Right cardiac atrium (tissue), 5 donors: ENCODE measurements at regions not wholly inside any gene's neighbourhood (a gene's known extent, or its start where the extent isn't known, plus 50 kb on each side); places are given as distances from the start of the nearest gene placed in this dataset.

Experiments
- ATAC-seq, 2 donors: fragments of 200-7000 bp; cut with Tn5 transposase; one replicate each; pipeline versions ENCODE4 v1.8.0 to v1.9.1; 2020; ENCODE audit warnings: moderate library complexity in 2 of 2, mild to moderate bottlenecking in 1 of 2
- DNase-seq, 3 donors: peaks; one replicate each; pipeline ENCODE4 v3.0.0-alpha.2; 2020
- H3K27ac ChIP-seq: one replicate; pipeline ENCODE4 v1.5.1; 2013; ENCODE audit warnings: mild to moderate bottlenecking, low read length, control low read depth, moderate library complexity
- H3K27me3 ChIP-seq: one replicate; pipeline ENCODE4 v1.6.1; 2013; ENCODE audit not compliant: control insufficient read depth, insufficient read depth
- H3K4me1 ChIP-seq: one replicate; pipeline ENCODE4 v1.6.1; 2013; ENCODE audit warnings: low read length; ENCODE audit not compliant: control insufficient read depth, insufficient read depth
- H3K4me3 ChIP-seq: one replicate; pipeline ENCODE4 v1.5.1; 2013; ENCODE audit warnings: low read length, control low read depth
- H3K9me3 ChIP-seq: one replicate; pipeline ENCODE4 v1.6.1; 2013; ENCODE audit warnings: low read length; ENCODE audit not compliant: control insufficient read depth
- WGBS: extraction: QIAGEN DNeasy Blood & Tissue Kit; methylation state at CpG from one replicate; pipeline ENCODE4 v1.1.7; 2013; 5-methylcytosine and 5-hydroxymethylcytosine counted together
- intact Hi-C, 4 donors: fragments of 100-400 bp; cut with DNase I; formaldehyde crosslinking; loops; one replicate each; pipeline versions ENCODE4 v1.11.0 to v1.14.0; 2022 to 2023
- donor health status: healthy with polysubstance abuse.
- donor health status: DM: no; HTN: yes; CAD: no.
- donor health status: DM: no; HTN: no; CAD: no.
- donor health status: DM: no; HTN: yes; CAD: no; lungs with severe emphysema.
- donor health status: DM: yes; HTN: yes; CAD: no.

- DNase-seq, result no peak
- intact Hi-C loops, result loop anchor here in 1 of 4 donors (10.0 kb wide), 1 partner anchor 1094 kb away; no protein-coding TSS in a partner anchor
- H3K4me3 ChIP-seq, result no peak overlapping the region
- H3K4me1 ChIP-seq, result no peaks in the 10 kb centered on the region
- H3K9me3 ChIP-seq, result no peaks in the 10 kb centered on the region
- 93% methylated on average over 9 of the region's 9 CpGs for WGBS
- ATAC-seq, result no peak
- H3K27ac ChIP-seq, result no peak overlapping the region
- H3K27me3 ChIP-seq, result no peaks in the 10 kb centered on the region
Measured at GRCh38 chr2:3138621-3139020, 239.0 kb downstream of the EIPR1 start.

DNA sequence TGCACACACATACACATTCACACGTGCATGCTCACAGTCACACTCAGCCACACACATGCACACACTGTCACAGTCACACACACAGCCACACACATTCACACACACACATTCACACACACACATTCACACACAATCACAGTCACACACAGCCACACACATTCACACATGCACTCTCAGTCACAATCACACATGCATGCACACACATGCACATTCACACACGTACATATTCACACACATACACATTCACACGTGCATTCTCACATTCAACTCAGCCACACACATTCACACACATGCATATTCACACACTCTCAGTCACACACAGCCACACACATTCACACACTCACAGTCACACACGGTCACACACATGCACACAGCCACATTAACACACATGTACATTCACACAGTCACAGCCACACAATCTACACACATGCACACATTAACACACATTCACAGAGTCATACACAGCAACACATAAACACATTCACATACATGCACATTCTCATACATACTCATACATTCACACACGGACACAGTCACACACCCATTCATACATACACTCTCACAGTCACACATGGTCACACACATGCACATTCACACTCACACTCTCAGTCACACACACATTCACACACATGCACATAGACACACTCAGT lies 239.8 kb downstream of the EIPR1 start:
- no peaks in the 10 kb centered on the region for H3K9me3 ChIP-seq
- 86% methylated on average over 5 of the region's 5 CpGs for WGBS
- H3K27me3 ChIP-seq, result no peaks in the 10 kb centered on the region
- H3K4me1 ChIP-seq, result no peaks in the 10 kb centered on the region
- H3K27ac ChIP-seq, result no peak overlapping the region
- ATAC-seq (no peak), DNase-seq (no peak)
- H3K4me3 ChIP-seq, result no peak overlapping the region
- intact Hi-C loops, result loop anchor here in 1 of 4 donors (10.0 kb wide), 1 partner anchor 1093 kb away; no protein-coding TSS in a partner anchor

- WGBS, result 85% methylated on average over 5 of the region's 5 CpGs
- DNase-seq (no peak), ATAC-seq (no peak)
- intact Hi-C loops, result loop anchor here in 1 of 4 donors (10.0 kb wide), 1 partner anchor 1091 kb away; no protein-coding TSS in a partner anchor
- H3K27ac ChIP-seq, result no peak overlapping the region
- H3K9me3 ChIP-seq, result no peaks in the 10 kb centered on the region
- no peak overlapping the region for H3K4me3 ChIP-seq
- no peaks in the 10 kb centered on the region for H3K4me1 ChIP-seq
- no peaks in the 10 kb centered on the region for H3K27me3 ChIP-seq
Measured at GRCh38 chr2:3135676-3136075, 241.9 kb downstream of the EIPR1 start.

- Histone ChIP-seq H3K27ac (no peak overlapping the region), H3K9me3 (no peaks in the 10 kb centered on the region), H3K4me3 (no peak overlapping the region), H3K4me1 (no peaks in the 10 kb centered on the region), H3K27me3 (no peaks in the 10 kb centered on the region)
- ATAC-seq (no peak), DNase-seq (no peak)
- intact Hi-C loops, result loop anchor here in 1 of 4 donors (10.0 kb wide), 1 partner anchor 1089 kb away; no protein-coding TSS in a partner anchor
- 95% methylated on average over 14 of the region's 14 CpGs for WGBS
Measured at GRCh38 chr2:3134026-3134571, 243.5 kb downstream of the EIPR1 start.

GRCh38 chr2:3132966-3133365 lies 244.7 kb downstream of the EIPR1 start:
- H3K4me1 ChIP-seq, result no peaks in the 10 kb centered on the region
- WGBS, result 72% methylated on average over 11 of the region's 11 CpGs
- H3K4me3 ChIP-seq, result no peak overlapping the region
- H3K27me3 ChIP-seq, result no peaks in the 10 kb centered on the region
- intact Hi-C loops, result loop anchor here in 1 of 4 donors (10.0 kb wide), 1 partner anchor 1088 kb away; no protein-coding TSS in a partner anchor
- ATAC-seq, result no peak
- no peaks in the 10 kb centered on the region for H3K9me3 ChIP-seq
- no peak for DNase-seq
- H3K27ac ChIP-seq, result no peak overlapping the region

DNA sequence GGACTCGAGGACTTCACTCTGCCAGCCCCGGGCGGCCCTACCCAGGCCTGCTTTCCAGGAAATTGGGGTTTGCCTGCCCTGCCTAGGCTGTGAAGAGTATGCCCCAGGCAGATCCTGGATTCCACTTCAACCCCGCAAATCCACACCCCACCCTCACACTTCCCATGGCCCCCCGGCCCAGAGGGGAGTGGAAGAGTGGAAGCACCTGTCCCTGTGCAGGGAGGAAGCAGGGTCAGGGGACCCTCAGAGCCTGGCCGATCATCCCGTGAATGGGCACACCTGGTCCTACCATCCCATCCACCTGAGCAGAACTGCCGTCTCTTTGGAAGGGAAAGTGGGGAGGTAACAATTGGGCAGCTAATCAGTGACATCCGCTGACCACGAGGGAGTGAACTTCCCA lies 245.2 kb downstream of the EIPR1 start:
- no peak overlapping the region for H3K4me3 ChIP-seq
- H3K27ac ChIP-seq, result no peak overlapping the region
- DNase-seq (no peak), ATAC-seq (no peak)
- WGBS, result 88% methylated on average over 10 of the region's 10 CpGs
- H3K4me1 ChIP-seq, result no peaks in the 10 kb centered on the region
- intact Hi-C loops, result loop anchor here in 1 of 4 donors (10.0 kb wide), 1 partner anchor 1088 kb away; no protein-coding TSS in a partner anchor
- H3K9me3 ChIP-seq, result no peaks in the 10 kb centered on the region
- H3K27me3 ChIP-seq, result no peaks in the 10 kb centered on the region

DNA sequence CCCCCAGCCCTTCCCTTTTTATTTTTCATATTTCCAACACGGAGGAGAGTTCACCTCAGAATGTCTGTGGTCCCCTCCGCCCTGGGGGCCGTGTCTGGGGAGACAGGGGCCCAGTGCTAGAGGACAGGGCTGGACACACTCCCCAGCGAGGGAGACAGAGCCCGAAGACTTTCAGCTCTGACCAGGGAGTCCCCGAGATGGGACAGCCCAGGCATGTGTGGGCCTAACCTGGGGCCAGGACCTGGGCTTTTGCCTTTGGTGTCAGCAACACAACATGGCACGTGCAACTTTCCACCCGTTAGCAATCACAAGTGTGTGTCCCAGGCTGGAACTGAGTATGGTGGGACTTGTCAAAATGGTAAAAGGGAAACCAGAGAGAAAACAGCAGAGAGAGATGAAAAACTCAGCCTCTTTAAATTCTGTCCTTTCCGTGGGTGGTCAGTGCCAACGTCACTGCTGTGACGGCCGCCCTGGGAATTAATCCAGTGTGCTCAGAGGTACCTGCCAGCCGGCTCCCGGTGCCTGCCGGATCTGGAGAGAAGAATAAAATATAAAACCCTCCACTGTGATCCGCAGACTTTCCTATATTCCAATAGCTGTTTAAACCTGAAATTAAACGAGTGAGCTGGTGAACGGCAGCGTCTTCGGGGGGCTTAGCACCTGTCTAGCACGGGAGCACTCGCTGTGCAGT lies 245.8 kb downstream of the EIPR1 start:
- no peak overlapping the region for H3K4me3 ChIP-seq
- ATAC-seq (no peak), DNase-seq (no peak)
- no peaks in the 10 kb centered on the region for H3K27me3 ChIP-seq
- 70% methylated on average over 22 of the region's 22 CpGs for WGBS
- intact Hi-C loops, result loop anchor here in 1 of 4 donors (10.0 kb wide), 1 partner anchor 1087 kb away; no protein-coding TSS in a partner anchor
- no peaks in the 10 kb centered on the region for H3K9me3 ChIP-seq
- no peaks in the 10 kb centered on the region for H3K4me1 ChIP-seq
- H3K27ac ChIP-seq, result no peak overlapping the region

DNA sequence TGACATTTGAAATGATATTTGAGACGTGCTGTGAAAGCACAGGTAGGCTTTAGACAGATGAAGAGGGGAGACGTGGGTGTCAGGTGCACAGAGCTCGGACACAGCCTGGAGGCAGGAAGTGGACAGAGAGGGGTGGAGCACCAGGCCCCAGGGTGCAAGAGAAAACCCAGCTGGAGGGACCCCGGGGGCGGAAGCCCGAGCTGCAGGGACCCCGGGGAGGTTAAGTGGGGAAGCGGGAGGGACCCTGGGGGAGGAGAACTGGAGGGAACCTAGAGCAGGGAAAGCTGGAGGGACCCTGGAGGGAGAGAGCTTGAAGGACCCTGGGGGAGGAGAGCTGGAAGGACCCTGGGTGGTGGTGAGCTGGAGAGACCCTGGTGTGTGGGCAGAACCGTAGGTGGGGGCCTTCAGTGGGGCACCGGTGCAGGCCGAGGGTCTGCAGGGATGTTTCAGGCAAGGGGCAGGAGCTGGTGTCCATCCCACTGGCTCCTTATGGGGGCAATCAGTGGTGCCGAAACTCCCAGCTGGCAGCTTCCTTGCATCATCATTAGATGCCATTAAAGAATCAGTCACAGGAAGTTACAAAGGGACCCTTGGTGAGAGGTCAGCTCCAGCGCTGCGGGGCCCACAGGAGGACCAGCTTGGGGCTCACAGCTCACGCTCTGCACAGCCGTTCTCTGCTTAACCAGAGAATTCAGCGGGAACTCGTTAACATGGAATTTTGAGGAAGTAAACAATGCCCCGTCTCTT lies 246.6 kb downstream of the EIPR1 start:
- Histone ChIP-seq H3K4me1 (no peaks in the 10 kb centered on the region), H3K4me3 (no peak overlapping the region), H3K27me3 (no peaks in the 10 kb centered on the region), H3K27ac (no peak overlapping the region), H3K9me3 (no peaks in the 10 kb centered on the region)
- ATAC-seq, result no peak
- intact Hi-C loops, result loop anchor here in 1 of 4 donors (10.0 kb wide), 1 partner anchor 1086 kb away; no protein-coding TSS in a partner anchor
- WGBS, result 58% methylated on average over 19 of the region's 19 CpGs
- no peak for DNase-seq

DNA sequence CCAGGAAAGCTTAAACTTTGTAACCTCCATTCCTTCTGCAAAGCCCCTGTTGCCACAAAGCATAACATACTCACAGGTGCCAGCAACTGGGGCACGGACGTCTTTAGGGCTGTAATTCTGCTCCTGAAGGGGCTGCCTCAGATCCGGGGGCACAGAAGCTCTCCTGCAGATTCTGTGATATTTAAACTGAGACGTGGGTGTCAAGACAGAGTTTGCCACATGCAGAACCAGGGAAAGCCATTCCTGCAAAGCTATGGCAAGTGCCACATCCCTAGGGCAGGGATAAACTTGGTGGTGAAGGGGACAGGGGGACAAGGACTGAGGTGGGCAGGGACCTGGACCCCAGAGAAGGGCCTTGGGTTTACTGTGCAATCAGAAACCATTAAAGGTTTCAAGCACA lies 247.2 kb downstream of the EIPR1 start:
- no peaks in the 10 kb centered on the region for H3K9me3 ChIP-seq
- no peaks in the 10 kb centered on the region for H3K4me1 ChIP-seq
- 83% methylated on average over 4 of the region's 4 CpGs for WGBS
- DNase-seq, result no peak
- intact Hi-C loops, result loop anchor here in 1 of 4 donors (10.0 kb wide), 1 partner anchor 1086 kb away; no protein-coding TSS in a partner anchor
- ATAC-seq, result no peak
- H3K27ac ChIP-seq, result no peak overlapping the region
- H3K4me3 ChIP-seq, result no peak overlapping the region
- H3K27me3 ChIP-seq, result no peaks in the 10 kb centered on the region

DNA sequence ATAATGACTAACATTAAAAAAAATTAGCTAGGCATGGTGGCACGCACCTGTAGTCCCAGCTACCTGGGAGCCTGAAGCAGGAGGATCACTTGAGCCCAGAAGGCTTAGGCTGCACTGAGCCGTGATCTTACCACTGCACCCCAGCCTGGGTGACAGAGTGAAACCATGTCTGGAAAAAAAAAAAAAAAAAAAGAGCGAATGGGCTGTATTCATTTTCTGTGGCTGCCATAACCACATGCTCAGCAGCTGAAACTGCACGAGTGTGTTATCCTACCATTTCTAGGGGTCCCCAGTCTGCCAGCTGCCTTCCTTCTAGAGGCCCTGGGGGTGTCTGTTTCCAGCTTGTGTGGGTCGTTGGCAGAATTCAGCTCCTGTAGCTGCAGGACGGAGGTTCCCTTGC lies 247.8 kb downstream of the EIPR1 start:
- Histone ChIP-seq H3K27me3 (no peaks in the 10 kb centered on the region), H3K9me3 (no peaks in the 10 kb centered on the region), H3K27ac (no peak overlapping the region), H3K4me3 (no peak overlapping the region), H3K4me1 (no peaks in the 10 kb centered on the region)
- ATAC-seq (no peak), DNase-seq (no peak)
- 84% methylated on average over 6 of the region's 6 CpGs for WGBS
- intact Hi-C loops, result loop anchor here in 1 of 4 donors (10.0 kb wide), 1 partner anchor 1085 kb away; no protein-coding TSS in a partner anchor
